HepG2 (cell line): ENCODE measurements at regions not wholly inside any gene's neighbourhood (a gene's known extent, or its start where the extent isn't known, plus 50 kb on each side); places are given as distances from the start of the nearest gene placed in this dataset.
A peak's percentile ranks its signal among the peaks of the same experiment; 100 is the strongest.

Source experiments
- ARNT2 ChIP-seq: sonication (generic); formaldehyde crosslinking; IDR thresholded peaks from 2 replicates; pipeline ENCODE4 v1.8.0; 2022; ENCODE audit warnings: mild to moderate bottlenecking, low read depth, missing genetic modification reagents, moderate library complexity
- BORCS8-MEF2B ChIP-seq: sonication (generic); formaldehyde crosslinking; IDR thresholded peaks from 2 replicates; pipeline ENCODE4 v1.8.0; 2022; ENCODE audit warnings: mild to moderate bottlenecking, missing genetic modification reagents
- CEBPZ ChIP-seq: IDR thresholded peaks from 2 replicates; pipeline ENCODE4 v1.6.1; 2012; ENCODE audit warnings: low read length, improper control_type of control experiment
- E2F2 ChIP-seq: sonication (generic); formaldehyde crosslinking; IDR thresholded peaks from 2 replicates; pipeline ENCODE4 v1.4.0; 2020; ENCODE audit warnings: missing genetic modification reagents, borderline replicate concordance
- EEA1 ChIP-seq: sonication (generic); formaldehyde crosslinking; IDR thresholded peaks from 2 replicates; pipeline ENCODE4 v1.5.1; 2020; ENCODE audit warnings: mild to moderate bottlenecking, missing genetic modification reagents, borderline replicate concordance
- KIAA2018 ChIP-seq: sonication (generic); formaldehyde crosslinking; IDR thresholded peaks from 2 replicates; pipeline ENCODE4 v1.5.0; 2020; ENCODE audit warnings: mild to moderate bottlenecking, missing genetic modification reagents, borderline replicate concordance
- MYC ChIP-seq: sonication (generic); formaldehyde crosslinking; IDR thresholded peaks from 2 replicates; pipeline ENCODE4 v1.9.0; 2021; ENCODE audit warnings: missing genetic modification reagents, borderline replicate concordance
- ZC3H13 ChIP-seq: sonication (generic); formaldehyde crosslinking; IDR thresholded peaks from 2 replicates; pipeline ENCODE4 v1.8.1; 2023; ENCODE audit warnings: mild to moderate bottlenecking, missing genetic modification reagents, moderate library complexity
- ZNF101 ChIP-seq: sonication (generic); formaldehyde crosslinking; IDR thresholded peaks from 2 replicates; pipeline ENCODE4 v1.4.0; 2020; ENCODE audit warnings: mild to moderate bottlenecking, low read depth, missing genetic modification reagents, borderline replicate concordance
- ZNF205 ChIP-seq: IDR thresholded peaks from 2 replicates; pipeline ENCODE4 v1.6.1; 2018; ENCODE audit warnings: missing biosample characterization, missing genetic modification reagents
- ZNF232 ChIP-seq: sonication (generic); formaldehyde crosslinking; IDR thresholded peaks from 2 replicates; pipeline ENCODE4 v1.4.0; 2020; ENCODE audit warnings: missing genetic modification reagents, borderline replicate concordance
- ZNF350 ChIP-seq: sonication (generic); formaldehyde crosslinking; IDR thresholded peaks from 2 replicates; pipeline ENCODE4 v1.4.0; 2020; ENCODE audit warnings: mild to moderate bottlenecking, low read depth, missing genetic modification reagents, borderline replicate concordance
- ZNF446 ChIP-seq: sonication (generic); formaldehyde crosslinking; IDR thresholded peaks from 2 replicates; pipeline ENCODE4 v1.5.0; 2020; ENCODE audit warnings: mild to moderate bottlenecking, missing genetic modification reagents
- ZNF788 ChIP-seq: sonication (generic); formaldehyde crosslinking; IDR thresholded peaks from 2 replicates; pipeline ENCODE4 v1.5.0; 2020; ENCODE audit warnings: mild to moderate bottlenecking, missing genetic modification reagents, borderline replicate concordance
- ZNF891 ChIP-seq: sonication (generic); formaldehyde crosslinking; IDR thresholded peaks from 2 replicates; pipeline ENCODE4 v1.5.0; 2020; ENCODE audit warnings: mild to moderate bottlenecking, missing genetic modification reagents

GRCh38 chr3:13260259-13261103 is 159.6 kb downstream of the NUP210 start (continued):
- TF ChIP-seq CEBPZ: no peak
- TF ChIP-seq ZC3H13: 0 out of 2 replicates have a peak, but pooled peaks have one; percentile 20
- 0 out of 2 replicates have a peak, but pooled peaks have one; percentile 54 for TF ChIP-seq ZNF446 (CRISPR knock-in tag)
- no peak; the same call in 1 of the 2 replicates for TF ChIP-seq BORCS8-MEF2B (CRISPR knock-in tag)
- TF ChIP-seq EEA1 (CRISPR knock-in tag): 0 out of 2 replicates have a peak, but pooled peaks have one; percentile 16
- 0 out of 2 replicates have a peak, but pooled peaks have one; percentile 34 for TF ChIP-seq ZNF350 (CRISPR knock-in tag)
- TF ChIP-seq ZNF891: peak; percentile 38; the same call in 1 of the 2 replicates
- TF ChIP-seq ZNF205: no peak
- TF ChIP-seq MYC (CRISPR knock-in tag): no peak
- TF ChIP-seq ZNF101 (CRISPR knock-in tag): no peak
- no peak for TF ChIP-seq KIAA2018 (CRISPR knock-in tag)
- no peak for TF ChIP-seq E2F2
- 0 out of 2 replicates have a peak, but pooled peaks have one; percentile 41 for TF ChIP-seq ARNT2
- TF ChIP-seq ZNF788 (CRISPR knock-in tag): 0 out of 2 replicates have a peak, but pooled peaks have one; percentile 31
- no peak for TF ChIP-seq ZNF232 (CRISPR knock-in tag)
